LNCAP (cell line): ENCODE measurements at regions not wholly inside any gene's neighbourhood (a gene's known extent, or its start where the extent isn't known, plus 50 kb on each side); places are given as distances from the start of the nearest gene placed in this dataset.

Experiments
- CTCF ChIP-seq: fragments of 450-650 bp; IDR thresholded peaks from 2 replicates; pipeline ENCODE4 v1.5.1; 2017; ENCODE audit warnings: mild to moderate bottlenecking

GRCh38 chr5:162392336-162392735 lies 324.8 kb downstream of the GABRG2 start:
- TF ChIP-seq CTCF = no peak

GRCh38 chr5:162393534-162393933 lies 326.0 kb downstream of the GABRG2 start:
- TF ChIP-seq CTCF = no peak

GRCh38 chr5:162407614-162408013 lies 340.0 kb downstream of the GABRG2 start:
- no peak for TF ChIP-seq CTCF

- TF ChIP-seq CTCF = no peak
Observed at GRCh38 chr5:162410365-162410764, 342.8 kb downstream of the GABRG2 start.

GRCh38 chr5:162429142-162429541 lies 361.6 kb downstream of the GABRG2 start:
- TF ChIP-seq CTCF = no peak

GRCh38 chr5:162434281-162434680 lies 366.7 kb downstream of the GABRG2 start:
- no peak for TF ChIP-seq CTCF

GRCh38 chr5:162436055-162436454 lies 368.5 kb downstream of the GABRG2 start:
- no peak for TF ChIP-seq CTCF

GRCh38 chr5:162444129-162444762 lies 376.7 kb downstream of the GABRG2 start:
- no peak for TF ChIP-seq CTCF
